ENCODE measurements at regions not wholly inside any gene's neighbourhood (a gene's known extent, or its start where the extent isn't known, plus 50 kb on each side); places are given as distances from the start of the nearest gene placed in this dataset.

- no peak for DNase-seq
Observed at GRCh38 chr17:6208608-6209180, 138.5 kb downstream of the WSCD1 start.

- DNase-seq: no peak
Observed at GRCh38 chr17:6205525-6205924, 135.3 kb downstream of the WSCD1 start.

- no peak for DNase-seq
Observed at GRCh38 chr17:6205033-6205432, 134.9 kb downstream of the WSCD1 start.

- no peak for DNase-seq
Observed at GRCh38 chr17:6204203-6204722, 134.1 kb downstream of the WSCD1 start.

GRCh38 chr17:6196355-6196754 is 126.2 kb downstream of the WSCD1 start:
- no peak for DNase-seq

GRCh38 chr17:6195123-6195522 is 124.9 kb downstream of the WSCD1 start:
- no peak for DNase-seq

GRCh38 chr17:6191405-6192324 is 121.5 kb downstream of the WSCD1 start:
- DNase-seq: no peak

- no peak for DNase-seq
Observed at GRCh38 chr17:6187836-6188235, 117.7 kb downstream of the WSCD1 start.

GRCh38 chr17:6186998-6187397 is 116.8 kb downstream of the WSCD1 start:
- no peak for DNase-seq

GRCh38 chr17:6184508-6184907 is 114.3 kb downstream of the WSCD1 start:
- DNase-seq: no peak

GRCh38 chr17:6179017-6179416 is 108.8 kb downstream of the WSCD1 start:
- no peak for DNase-seq

GRCh38 chr17:6177941-6178694 is 107.9 kb downstream of the WSCD1 start:
- no peak for DNase-seq

Data from NCI-H187 (cell line).